ENCODE measurements at regions not wholly inside any gene's neighbourhood (a gene's known extent, or its start where the extent isn't known, plus 50 kb on each side); places are given as distances from the start of the nearest gene placed in this dataset.

DNA sequence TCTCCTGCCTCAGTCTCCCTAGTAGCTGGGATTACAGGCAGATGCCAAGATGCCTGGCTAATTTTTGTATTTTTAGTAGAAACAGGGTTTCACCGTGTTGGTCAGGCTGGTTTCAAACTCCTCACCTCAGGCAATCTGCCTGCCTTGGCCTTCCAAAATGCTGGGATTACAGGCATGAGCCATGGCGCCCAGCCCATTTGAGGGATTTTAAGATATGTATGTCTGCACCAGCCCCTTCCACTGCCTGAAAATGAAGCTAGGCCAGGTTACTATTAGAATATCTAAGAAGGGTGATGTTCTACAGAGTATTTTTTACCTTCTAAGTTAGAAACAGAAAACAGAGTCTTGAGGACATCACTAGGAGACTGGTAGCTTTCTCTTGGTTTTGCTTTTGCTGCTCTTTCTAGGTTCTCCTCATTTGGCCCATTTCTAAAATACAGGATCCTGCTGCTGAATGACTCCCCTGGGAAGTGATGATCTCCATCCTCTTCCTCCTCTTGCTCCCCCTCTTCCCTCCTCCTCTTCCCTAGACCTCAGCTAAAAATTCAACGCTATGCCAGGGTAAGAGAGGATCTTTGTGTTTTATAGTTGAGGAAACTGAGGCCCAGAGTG, 118.5 kb downstream of the MYCN start (continued):
- TF ChIP-seq, protein P1, sequence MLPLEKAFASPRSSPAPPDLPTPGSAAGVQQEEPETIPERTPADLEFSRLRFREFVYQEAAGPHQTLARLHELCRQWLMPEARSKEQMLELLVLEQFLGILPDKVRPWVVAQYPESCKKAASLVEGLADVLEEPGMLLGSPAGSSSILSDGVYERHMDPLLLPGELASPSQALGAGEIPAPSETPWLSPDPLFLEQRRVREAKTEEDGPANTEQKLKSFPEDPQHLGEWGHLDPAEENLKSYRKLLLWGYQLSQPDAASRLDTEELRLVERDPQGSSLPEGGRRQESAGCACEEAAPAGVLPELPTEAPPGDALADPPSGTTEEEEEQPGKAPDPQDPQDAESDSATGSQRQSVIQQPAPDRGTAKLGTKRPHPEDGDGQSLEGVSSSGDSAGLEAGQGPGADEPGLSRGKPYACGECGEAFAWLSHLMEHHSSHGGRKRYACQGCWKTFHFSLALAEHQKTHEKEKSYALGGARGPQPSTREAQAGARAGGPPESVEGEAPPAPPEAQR (tag by site-specific recombination; IDR thresholded peaks at IDR 0.05) = no peak
- TF ChIP-seq ZNF623 (tag by site-specific recombination; IDR thresholded peaks at IDR 0.05) = no peak

DNA sequence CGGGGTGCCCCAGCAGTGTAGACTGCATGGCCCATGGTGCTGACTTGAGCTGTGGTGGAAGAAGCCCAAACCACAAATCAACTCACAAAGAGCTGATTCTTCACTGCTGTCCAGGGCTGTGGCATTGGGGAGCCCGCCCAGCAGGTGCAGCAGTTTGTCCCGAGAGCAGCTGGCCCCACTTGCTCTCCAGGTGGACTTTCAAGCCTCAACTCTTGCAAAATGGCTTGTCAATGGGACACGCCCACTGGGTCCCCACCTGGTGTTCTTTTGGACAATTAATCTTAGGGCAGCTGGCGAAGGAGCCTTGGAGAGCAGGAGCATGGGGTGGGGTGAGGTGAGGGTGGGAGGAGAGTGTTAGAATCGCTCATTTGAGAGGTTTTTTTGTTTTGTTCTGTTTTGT, 117.9 kb downstream of the MYCN start:
- Histone ChIP-seq H3K4me1 (ENCODE audit: control insufficient read depth, insufficient read depth, low read length) (no peaks in the 10 kb centered on the region), H3K27ac (ENCODE audit: extremely low read depth, low read depth, low read length) (no peak overlapping the region), H3K36me3 (ENCODE audit: control insufficient read depth in 2 of 2, insufficient read depth in 1 of 2, low read length in 2 of 2) (no peaks in the 10 kb centered on the region), H3K4me3 (ENCODE audit: low read depth, low read length) (no peak overlapping the region), H3K9me3 (ENCODE audit: control insufficient read depth, insufficient read depth, low read depth, low read length) (no peaks in the 10 kb centered on the region)
- ChIA-PET CTCF (no interaction called here), POLR2A (no interaction called here)
- TF ChIP-seq ZFHX2 (tag by site-specific recombination; conservative IDR thresholded peaks at IDR 0.05) (no peak), YY2 (tag by site-specific recombination; IDR thresholded peaks at IDR 0.05) (no peak), ZNF596 (tag by site-specific recombination; IDR thresholded peaks at IDR 0.05) (no peak), ZNF350 (tag by site-specific recombination; IDR thresholded peaks at IDR 0.05) (no peak), ZNF561 (tag by site-specific recombination; IDR thresholded peaks at IDR 0.05; ENCODE audit: borderline replicate concordance) (no peak), SCRT2 (tag by site-specific recombination; IDR thresholded peaks at IDR 0.05) (no peak), ZNF292 (tag by site-specific recombination; IDR thresholded peaks at IDR 0.05; ENCODE audit: borderline replicate concordance, low read depth) (no peak), BCL11B (tag by site-specific recombination; IDR thresholded peaks at IDR 0.05; ENCODE audit: low read depth) (no peak), ZNF544 (tag by site-specific recombination; IDR thresholded peaks at IDR 0.05) (no peak), SETDB1 (IDR thresholded peaks at IDR 0.05; ENCODE audit: insufficient read length, low read length) (no peak), ZNF433 (tag by site-specific recombination; IDR thresholded peaks at IDR 0.05; ENCODE audit: low read depth) (no peak), IKZF3 (tag by site-specific recombination; IDR thresholded peaks at IDR 0.05) (no peak), WT1 (tag by site-specific recombination; IDR thresholded peaks at IDR 0.05) (no peak)
- TF ChIP-seq, protein P2, sequence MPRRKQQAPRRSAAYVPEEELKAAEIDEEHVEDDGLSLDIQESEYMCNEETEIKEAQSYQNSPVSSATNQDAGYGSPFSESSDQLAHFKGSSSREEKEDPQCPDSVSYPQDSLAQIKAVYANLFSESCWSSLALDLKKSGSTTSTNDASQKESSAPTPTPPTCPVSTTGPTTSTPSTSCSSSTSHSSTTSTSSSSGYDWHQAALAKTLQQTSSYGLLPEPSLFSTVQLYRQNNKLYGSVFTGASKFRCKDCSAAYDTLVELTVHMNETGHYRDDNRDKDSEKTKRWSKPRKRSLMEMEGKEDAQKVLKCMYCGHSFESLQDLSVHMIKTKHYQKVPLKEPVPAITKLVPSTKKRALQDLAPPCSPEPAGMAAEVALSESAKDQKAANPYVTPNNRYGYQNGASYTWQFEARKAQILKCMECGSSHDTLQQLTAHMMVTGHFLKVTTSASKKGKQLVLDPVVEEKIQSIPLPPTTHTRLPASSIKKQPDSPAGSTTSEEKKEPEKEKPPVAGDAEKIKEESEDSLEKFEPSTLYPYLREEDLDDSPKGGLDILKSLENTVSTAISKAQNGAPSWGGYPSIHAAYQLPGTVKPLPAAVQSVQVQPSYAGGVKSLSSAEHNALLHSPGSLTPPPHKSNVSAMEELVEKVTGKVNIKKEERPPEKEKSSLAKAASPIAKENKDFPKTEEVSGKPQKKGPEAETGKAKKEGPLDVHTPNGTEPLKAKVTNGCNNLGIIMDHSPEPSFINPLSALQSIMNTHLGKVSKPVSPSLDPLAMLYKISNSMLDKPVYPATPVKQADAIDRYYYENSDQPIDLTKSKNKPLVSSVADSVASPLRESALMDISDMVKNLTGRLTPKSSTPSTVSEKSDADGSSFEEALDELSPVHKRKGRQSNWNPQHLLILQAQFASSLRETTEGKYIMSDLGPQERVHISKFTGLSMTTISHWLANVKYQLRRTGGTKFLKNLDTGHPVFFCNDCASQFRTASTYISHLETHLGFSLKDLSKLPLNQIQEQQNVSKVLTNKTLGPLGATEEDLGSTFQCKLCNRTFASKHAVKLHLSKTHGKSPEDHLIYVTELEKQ (tag by site-specific recombination; IDR thresholded peaks at IDR 0.05; ENCODE audit: borderline replicate concordance) = no peak
- TF ChIP-seq, protein P3, sequence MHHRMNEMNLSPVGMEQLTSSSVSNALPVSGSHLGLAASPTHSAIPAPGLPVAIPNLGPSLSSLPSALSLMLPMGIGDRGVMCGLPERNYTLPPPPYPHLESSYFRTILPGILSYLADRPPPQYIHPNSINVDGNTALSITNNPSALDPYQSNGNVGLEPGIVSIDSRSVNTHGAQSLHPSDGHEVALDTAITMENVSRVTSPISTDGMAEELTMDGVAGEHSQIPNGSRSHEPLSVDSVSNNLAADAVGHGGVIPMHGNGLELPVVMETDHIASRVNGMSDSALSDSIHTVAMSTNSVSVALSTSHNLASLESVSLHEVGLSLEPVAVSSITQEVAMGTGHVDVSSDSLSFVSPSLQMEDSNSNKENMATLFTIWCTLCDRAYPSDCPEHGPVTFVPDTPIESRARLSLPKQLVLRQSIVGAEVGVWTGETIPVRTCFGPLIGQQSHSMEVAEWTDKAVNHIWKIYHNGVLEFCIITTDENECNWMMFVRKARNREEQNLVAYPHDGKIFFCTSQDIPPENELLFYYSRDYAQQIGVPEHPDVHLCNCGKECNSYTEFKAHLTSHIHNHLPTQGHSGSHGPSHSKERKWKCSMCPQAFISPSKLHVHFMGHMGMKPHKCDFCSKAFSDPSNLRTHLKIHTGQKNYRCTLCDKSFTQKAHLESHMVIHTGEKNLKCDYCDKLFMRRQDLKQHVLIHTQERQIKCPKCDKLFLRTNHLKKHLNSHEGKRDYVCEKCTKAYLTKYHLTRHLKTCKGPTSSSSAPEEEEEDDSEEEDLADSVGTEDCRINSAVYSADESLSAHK (tag by site-specific recombination; IDR thresholded peaks at IDR 0.05) = no peak
- TF ChIP-seq, protein P4, sequence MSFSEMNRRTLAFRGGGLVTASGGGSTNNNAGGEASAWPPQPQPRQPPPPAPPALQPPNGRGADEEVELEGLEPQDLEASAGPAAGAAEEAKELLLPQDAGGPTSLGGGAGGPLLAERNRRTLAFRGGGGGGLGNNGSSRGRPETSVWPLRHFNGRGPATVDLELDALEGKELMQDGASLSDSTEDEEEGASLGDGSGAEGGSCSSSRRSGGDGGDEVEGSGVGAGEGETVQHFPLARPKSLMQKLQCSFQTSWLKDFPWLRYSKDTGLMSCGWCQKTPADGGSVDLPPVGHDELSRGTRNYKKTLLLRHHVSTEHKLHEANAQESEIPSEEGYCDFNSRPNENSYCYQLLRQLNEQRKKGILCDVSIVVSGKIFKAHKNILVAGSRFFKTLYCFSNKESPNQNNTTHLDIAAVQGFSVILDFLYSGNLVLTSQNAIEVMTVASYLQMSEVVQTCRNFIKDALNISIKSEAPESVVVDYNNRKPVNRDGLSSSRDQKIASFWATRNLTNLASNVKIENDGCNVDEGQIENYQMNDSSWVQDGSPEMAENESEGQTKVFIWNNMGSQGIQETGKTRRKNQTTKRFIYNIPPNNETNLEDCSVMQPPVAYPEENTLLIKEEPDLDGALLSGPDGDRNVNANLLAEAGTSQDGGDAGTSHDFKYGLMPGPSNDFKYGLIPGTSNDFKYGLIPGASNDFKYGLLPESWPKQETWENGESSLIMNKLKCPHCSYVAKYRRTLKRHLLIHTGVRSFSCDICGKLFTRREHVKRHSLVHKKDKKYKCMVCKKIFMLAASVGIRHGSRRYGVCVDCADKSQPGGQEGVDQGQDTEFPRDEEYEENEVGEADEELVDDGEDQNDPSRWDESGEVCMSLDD (tag by site-specific recombination; IDR thresholded peaks at IDR 0.05) = no peak
- TF ChIP-seq, protein P5, sequence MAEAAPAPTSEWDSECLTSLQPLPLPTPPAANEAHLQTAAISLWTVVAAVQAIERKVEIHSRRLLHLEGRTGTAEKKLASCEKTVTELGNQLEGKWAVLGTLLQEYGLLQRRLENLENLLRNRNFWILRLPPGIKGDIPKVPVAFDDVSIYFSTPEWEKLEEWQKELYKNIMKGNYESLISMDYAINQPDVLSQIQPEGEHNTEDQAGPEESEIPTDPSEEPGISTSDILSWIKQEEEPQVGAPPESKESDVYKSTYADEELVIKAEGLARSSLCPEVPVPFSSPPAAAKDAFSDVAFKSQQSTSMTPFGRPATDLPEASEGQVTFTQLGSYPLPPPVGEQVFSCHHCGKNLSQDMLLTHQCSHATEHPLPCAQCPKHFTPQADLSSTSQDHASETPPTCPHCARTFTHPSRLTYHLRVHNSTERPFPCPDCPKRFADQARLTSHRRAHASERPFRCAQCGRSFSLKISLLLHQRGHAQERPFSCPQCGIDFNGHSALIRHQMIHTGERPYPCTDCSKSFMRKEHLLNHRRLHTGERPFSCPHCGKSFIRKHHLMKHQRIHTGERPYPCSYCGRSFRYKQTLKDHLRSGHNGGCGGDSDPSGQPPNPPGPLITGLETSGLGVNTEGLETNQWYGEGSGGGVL (tag by site-specific recombination; IDR thresholded peaks at IDR 0.05) = no peak
